IPS-18a (cell line): ENCODE measurements at regions not wholly inside any gene's neighbourhood (a gene's known extent, or its start where the extent isn't known, plus 50 kb on each side); places are given as distances from the start of the nearest gene placed in this dataset.

Experiments
- H3K27ac ChIP-seq: one replicate; pipeline ENCODE4 v1.5.1; 2013; ENCODE audit warnings: low read length
- H3K27me3 ChIP-seq: one replicate; pipeline ENCODE4 v1.6.1; 2013; ENCODE audit warnings: mild to moderate bottlenecking, low read length; ENCODE audit not compliant: control insufficient read depth, insufficient read depth
- H3K36me3 ChIP-seq: one replicate; pipeline ENCODE4 v1.6.1; 2013; ENCODE audit warnings: low read depth, low read length; ENCODE audit not compliant: control insufficient read depth
- H3K4me1 ChIP-seq: one replicate; pipeline ENCODE4 v1.6.1; 2013; ENCODE audit warnings: low read depth, low read length; ENCODE audit not compliant: control insufficient read depth
- H3K4me3 ChIP-seq: one replicate; pipeline ENCODE4 v1.5.1; 2013; ENCODE audit warnings: low read length
- H3K9ac ChIP-seq: one replicate; pipeline ENCODE4 v1.6.1; 2013; ENCODE audit warnings: mild to moderate bottlenecking, low read length, moderate library complexity
- H3K9me3 ChIP-seq: one replicate; pipeline ENCODE4 v1.6.1; 2013; ENCODE audit warnings: low read depth, low read length; ENCODE audit not compliant: control insufficient read depth

DNA sequence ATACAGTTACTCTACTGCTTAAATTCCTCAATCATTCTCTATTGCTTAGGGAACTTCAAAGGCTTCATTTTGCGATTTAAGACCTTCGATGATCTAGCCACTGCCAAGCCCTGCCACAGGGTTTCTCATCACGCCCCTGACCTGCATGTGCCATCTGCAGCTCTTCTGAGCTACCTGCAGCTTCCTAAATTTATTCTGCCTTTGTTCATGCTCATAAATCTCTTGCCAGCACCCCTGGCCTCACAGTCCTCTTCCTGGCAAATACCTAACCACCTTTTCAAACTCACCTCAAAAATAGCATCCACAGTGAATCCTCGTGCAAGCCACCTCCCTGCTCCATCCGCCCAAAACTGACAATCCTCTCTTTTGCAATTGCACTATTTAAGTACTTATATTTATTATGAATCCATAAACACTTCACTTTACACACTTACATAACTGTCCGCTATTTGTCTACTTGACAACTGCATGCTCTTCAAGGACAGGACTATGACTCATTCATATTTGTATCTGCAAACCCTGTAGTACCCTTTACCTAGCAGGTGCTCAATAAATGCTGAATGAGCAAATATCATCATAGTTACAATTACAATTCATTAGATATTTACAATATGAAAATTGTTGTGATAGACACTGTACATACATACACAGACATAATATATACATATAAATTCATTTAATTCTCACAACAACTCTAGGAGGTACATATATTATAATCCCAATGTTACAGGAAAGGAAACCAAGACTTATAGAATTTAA, 280.0 kb upstream of the RASGEF1B start:
- Histone ChIP-seq H3K9ac (no peak overlapping the region), H3K4me3 (no peak overlapping the region), H3K4me1 (no peaks in the 10 kb centered on the region), H3K27ac (no peak overlapping the region), H3K36me3 (no peaks in the 10 kb centered on the region), H3K27me3 (no peaks in the 10 kb centered on the region), H3K9me3 (no peaks in the 10 kb centered on the region)

DNA sequence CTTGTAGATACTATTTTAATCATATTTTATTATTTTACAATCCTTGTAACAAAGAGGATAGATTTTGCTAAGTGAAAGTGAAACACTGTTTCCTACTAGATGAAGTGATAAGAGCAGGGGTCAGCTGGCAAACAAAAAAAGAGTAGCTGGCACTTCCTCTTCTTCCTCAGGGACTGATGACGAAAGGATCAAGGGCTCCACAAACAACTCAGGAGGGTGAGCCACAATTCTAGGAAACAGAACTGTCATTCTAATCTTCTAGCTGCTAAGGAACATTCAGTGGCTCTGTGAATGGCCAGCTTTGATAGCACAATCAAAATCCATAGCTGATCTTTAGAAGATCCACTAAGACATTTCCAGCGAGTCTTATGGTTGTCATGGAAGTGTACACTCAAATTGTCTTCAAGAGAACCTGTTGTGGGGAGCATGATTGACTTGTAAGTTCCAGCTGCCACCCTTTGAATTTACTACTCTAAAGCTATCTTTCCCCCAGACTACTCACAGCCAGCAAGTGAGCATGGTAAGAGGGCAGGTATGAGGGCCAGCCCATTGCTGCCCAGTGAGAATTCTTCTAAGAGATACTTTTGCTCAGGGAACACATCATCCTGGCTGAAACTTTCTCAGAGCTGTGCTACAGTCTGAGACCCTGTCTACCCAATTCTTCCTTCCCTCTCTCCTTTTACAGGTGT, 275.7 kb upstream of the RASGEF1B start:
- Histone ChIP-seq H3K4me1 (no peaks in the 10 kb centered on the region), H3K9ac (no peak overlapping the region), H3K36me3 (no peaks in the 10 kb centered on the region), H3K4me3 (no peak overlapping the region), H3K9me3 (no peaks in the 10 kb centered on the region), H3K27me3 (no peaks in the 10 kb centered on the region), H3K27ac (no peak overlapping the region)

DNA sequence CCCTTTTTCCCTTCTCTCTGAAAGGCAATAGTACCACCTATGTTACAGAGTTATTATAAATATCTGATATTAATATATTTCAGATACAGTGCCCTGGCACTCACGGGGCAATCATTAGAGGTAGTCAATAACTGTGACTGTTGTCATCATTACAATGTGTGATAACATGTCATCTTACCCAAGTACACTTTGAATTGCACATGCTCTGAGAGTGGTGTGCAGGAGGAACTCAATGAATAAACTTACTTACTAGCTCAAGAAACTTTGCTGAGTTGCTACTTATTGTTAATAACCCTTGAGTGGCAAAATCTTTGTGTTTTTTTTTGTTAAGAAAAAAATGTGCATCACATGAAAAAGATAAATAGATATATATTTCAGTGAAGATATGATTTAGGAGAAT, 275.1 kb upstream of the RASGEF1B start:
- Histone ChIP-seq H3K4me3 (no peak overlapping the region), H3K9ac (no peak overlapping the region), H3K27me3 (no peaks in the 10 kb centered on the region), H3K4me1 (no peaks in the 10 kb centered on the region), H3K36me3 (no peaks in the 10 kb centered on the region), H3K27ac (no peak overlapping the region), H3K9me3 (no peaks in the 10 kb centered on the region)

DNA sequence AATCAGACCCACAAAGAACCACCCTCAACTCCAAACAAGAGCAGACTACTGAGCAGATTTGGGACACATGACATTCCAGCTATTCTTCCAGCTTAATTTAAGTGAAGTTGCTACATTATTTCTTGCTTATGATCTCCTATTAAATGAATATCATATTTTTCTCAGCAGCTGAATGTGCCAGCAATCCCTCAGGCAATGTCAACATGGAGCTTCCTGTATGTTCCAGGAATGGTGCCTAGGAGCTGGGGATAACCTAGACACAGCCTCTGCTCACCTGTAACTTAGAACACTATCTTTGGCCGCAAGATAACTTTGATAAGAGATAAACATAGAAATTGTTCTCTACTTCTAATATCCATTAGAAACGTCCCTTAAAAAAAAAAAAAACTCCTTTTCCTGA, 274.4 kb upstream of the RASGEF1B start:
- H3K4me3 ChIP-seq = no peak overlapping the region
- H3K4me1 ChIP-seq = no peaks in the 10 kb centered on the region
- no peaks in the 10 kb centered on the region for H3K36me3 ChIP-seq
- no peak overlapping the region for H3K9ac ChIP-seq
- H3K9me3 ChIP-seq = no peaks in the 10 kb centered on the region
- H3K27me3 ChIP-seq = no peaks in the 10 kb centered on the region
- no peak overlapping the region for H3K27ac ChIP-seq

DNA sequence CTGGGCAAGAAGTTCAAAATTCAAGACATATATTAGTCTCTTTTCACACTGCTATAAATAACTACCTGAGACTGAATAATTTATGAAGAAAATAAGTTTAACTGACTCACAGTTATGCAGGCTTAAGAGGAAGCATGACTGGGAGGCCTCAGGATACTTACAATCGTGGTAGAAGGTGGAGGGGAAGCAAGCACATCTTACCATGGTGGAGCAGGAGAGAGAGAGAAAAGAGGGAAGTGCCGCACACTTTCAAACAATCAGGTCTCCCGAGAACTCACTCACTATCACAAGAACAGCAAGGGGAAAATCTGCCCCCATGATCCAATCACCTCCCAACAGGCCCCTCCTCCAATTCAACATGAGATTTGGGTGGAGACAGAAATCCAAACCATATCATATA, 273.3 kb upstream of the RASGEF1B start:
- Histone ChIP-seq H3K36me3 (no peaks in the 10 kb centered on the region), H3K4me3 (no peak overlapping the region), H3K27me3 (no peaks in the 10 kb centered on the region), H3K9me3 (no peaks in the 10 kb centered on the region), H3K9ac (no peak overlapping the region), H3K27ac (no peak overlapping the region), H3K4me1 (no peaks in the 10 kb centered on the region)

DNA sequence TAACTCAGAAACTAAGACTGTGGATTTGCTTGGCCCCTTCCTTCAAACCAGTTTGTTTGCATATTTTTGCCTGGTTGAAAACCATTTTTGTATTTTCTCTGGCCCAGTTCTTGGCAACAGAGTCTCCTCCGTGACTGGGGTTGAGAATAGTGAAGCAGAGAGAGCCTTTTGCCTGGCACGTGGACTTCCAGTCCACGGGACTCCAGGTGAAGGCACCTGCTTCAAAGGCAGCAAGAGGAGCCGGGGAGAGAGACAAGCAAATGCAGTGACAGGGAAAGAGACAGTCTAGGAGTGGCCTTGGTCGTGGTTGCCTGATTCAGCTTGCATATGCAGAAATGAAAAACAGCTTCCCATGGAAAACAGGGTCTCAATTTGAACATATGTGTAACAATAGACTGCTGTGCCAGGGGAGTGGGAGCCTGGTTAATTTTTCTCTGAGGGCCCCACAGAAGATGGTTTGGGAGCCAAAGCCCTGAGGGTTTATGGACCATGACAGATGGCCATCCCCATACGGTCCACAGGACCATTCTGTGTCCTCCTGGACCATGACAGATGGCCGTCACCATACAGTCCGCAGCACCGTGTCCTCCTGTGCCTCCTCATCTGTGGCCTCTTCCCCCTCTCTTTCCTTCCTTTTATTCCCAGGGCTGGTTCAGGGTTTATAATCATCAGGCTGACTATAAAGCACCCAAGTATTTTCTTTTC, 272.2 kb upstream of the RASGEF1B start:
- H3K27ac ChIP-seq = no peak overlapping the region
- H3K4me3 ChIP-seq = no peak overlapping the region
- no peaks in the 10 kb centered on the region for H3K4me1 ChIP-seq
- H3K9ac ChIP-seq = no peak overlapping the region
- H3K9me3 ChIP-seq = no peaks in the 10 kb centered on the region
- H3K27me3 ChIP-seq = no peaks in the 10 kb centered on the region
- H3K36me3 ChIP-seq = no peaks in the 10 kb centered on the region

DNA sequence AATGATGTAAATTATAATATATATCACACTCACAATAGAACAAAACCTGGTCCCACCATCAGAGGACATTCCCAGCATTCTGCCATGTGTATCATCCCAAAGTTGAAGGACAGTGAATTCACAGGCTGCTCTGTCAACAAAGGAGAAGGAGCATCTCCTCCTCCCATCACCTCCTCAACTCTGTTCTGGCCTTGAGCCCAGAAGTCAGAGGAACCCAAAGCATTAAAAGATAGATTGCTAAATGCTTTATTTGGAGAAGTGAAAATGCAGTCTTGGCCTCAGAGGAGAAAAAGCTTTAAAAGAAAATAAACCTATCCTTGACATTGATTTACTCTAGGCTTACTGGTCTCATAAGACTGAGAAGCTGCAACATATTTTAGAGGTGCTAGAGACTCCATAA, 268.8 kb upstream of the RASGEF1B start:
- Histone ChIP-seq H3K4me3 (no peak overlapping the region), H3K4me1 (no peaks in the 10 kb centered on the region), H3K9ac (no peak overlapping the region), H3K36me3 (no peaks in the 10 kb centered on the region), H3K27me3 (no peaks in the 10 kb centered on the region), H3K9me3 (no peaks in the 10 kb centered on the region), H3K27ac (no peak overlapping the region)

DNA sequence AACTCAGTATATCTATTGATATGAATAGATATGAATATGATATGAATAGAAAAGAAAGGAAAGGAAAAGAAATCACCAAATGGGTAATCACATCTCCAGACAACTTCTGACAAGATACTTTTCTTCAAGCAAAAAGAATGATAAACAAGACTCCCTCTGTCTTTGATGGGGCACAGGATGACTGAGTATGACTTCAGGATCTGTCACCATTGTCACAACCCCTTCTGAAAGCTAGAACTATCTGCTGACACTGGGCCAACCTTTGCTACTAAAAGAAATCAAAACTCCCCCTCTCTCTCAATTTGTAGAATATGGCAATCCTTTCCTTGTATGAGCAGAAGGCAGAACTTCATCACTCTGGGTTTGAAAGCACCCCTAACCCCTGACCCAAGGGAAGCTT, 267.2 kb upstream of the RASGEF1B start:
- no peak overlapping the region for H3K4me3 ChIP-seq
- H3K27me3 ChIP-seq = no peaks in the 10 kb centered on the region
- no peaks in the 10 kb centered on the region for H3K4me1 ChIP-seq
- no peak overlapping the region for H3K27ac ChIP-seq
- no peaks in the 10 kb centered on the region for H3K36me3 ChIP-seq
- no peaks in the 10 kb centered on the region for H3K9me3 ChIP-seq
- no peak overlapping the region for H3K9ac ChIP-seq

DNA sequence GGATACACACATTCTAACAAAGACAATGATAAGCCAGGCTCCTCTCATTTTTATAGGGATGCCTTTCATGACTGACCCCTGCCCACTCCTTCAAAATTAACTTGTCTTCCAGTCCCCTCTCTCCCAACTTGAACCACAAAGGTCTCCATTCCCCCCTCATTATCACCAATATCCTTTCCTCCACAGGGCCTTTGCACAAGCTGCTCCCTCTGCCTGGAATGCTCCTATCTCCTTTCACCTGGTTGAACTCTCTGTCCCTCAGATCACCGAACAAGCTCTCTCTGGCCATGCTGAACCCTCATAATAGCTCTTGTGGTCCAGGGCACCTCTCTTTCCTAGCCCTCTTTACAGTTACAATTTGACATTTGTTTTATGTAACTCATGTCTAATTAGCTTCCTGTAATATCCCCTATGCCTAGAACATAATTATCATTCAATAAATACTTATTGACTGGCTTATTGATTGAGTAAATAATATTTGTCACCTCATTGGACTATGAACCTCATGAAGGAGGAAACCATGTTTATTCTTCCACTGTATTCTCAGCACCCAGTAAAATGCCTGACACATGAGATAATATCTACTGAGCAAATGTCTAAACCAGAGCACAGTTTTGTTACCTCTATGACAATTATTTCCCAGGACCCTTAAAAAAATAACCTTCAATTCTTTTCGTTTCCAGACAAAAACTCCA, 266.3 kb upstream of the RASGEF1B start:
- Histone ChIP-seq H3K4me3 (no peak overlapping the region), H3K9me3 (no peaks in the 10 kb centered on the region), H3K27ac (no peak overlapping the region), H3K9ac (no peak overlapping the region), H3K27me3 (no peaks in the 10 kb centered on the region), H3K4me1 (no peaks in the 10 kb centered on the region), H3K36me3 (no peaks in the 10 kb centered on the region)

DNA sequence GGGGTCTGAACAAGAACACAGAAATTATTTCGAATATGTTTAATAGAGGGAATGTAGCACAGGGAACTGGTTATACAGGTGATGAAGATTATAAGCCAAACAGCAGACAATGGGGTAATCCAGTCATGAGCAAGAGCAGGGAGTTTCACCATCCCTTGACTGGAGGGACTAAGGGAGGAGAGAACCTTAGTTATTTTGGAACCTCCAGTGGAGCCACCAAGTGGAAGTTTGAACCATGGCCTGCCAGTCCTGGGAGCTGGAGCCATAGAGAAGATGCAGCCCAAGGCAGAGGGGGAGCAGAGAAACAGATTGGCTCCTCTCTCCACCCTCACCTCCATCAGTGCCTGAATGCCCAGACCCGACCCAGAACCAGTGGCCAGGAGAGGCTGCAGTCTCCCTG, 264.6 kb upstream of the RASGEF1B start:
- H3K36me3 ChIP-seq = no peaks in the 10 kb centered on the region
- no peaks in the 10 kb centered on the region for H3K27me3 ChIP-seq
- H3K27ac ChIP-seq = no peak overlapping the region
- no peak overlapping the region for H3K4me3 ChIP-seq
- H3K4me1 ChIP-seq = no peaks in the 10 kb centered on the region
- H3K9ac ChIP-seq = no peak overlapping the region
- H3K9me3 ChIP-seq = no peaks in the 10 kb centered on the region

DNA sequence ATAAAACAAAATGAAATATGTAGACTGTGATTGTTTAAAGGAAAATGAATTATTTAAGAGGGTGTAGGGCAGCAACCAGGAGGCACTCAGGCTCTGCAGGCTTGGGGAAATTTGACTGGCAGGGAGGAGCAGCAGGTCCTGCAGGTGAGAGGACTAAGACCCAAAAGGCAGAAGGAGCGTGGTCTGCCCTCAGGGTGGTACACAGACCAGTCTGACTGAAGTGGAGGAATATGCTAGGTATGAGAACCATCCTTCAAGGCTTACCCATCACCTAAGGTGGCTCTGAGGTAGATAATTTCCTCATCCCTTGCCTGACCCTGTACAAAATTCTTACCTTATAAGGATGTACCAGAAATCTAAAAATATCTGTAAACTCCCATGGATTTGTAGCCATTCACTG, 261.3 kb upstream of the RASGEF1B start:
- Histone ChIP-seq H3K4me1 (no peaks in the 10 kb centered on the region), H3K27me3 (no peaks in the 10 kb centered on the region), H3K27ac (no peak overlapping the region), H3K9me3 (no peaks in the 10 kb centered on the region), H3K36me3 (no peaks in the 10 kb centered on the region), H3K9ac (no peak overlapping the region), H3K4me3 (no peak overlapping the region)
